ENCODE measurements at regions not wholly inside any gene's neighbourhood (a gene's known extent, or its start where the extent isn't known, plus 50 kb on each side); places are given as distances from the start of the nearest gene placed in this dataset.

- TF ChIP-seq POLR2A (IDR thresholded peaks at IDR 0.05; ENCODE audit: low read length): no peak
- TF ChIP-seq GATA1 (IDR thresholded peaks at IDR 0.05; ENCODE audit: low read depth, low read length): no peak
Observed at GRCh38 chr2:238587776-238588660, 161.3 kb downstream of the ASB1 start.
